HG02981 (cell line): ENCODE measurements at regions not wholly inside any gene's neighbourhood (a gene's known extent, or its start where the extent isn't known, plus 50 kb on each side); places are given as distances from the start of the nearest gene placed in this dataset.
"Not testable (repeated sequence)": the region's sequence is repeated elsewhere in the genome, so short reads cannot be mapped to it uniquely, and the experiment has no call there.

Experiments
- ATAC-seq: cut with Tn5 transposase; IDR thresholded peaks from one replicate; pipeline ENCODE4 v1.9.1; 2021; ENCODE audit warnings: mild to moderate bottlenecking, moderate library complexity; ENCODE audit not compliant: unreplicated experiment

DNA sequence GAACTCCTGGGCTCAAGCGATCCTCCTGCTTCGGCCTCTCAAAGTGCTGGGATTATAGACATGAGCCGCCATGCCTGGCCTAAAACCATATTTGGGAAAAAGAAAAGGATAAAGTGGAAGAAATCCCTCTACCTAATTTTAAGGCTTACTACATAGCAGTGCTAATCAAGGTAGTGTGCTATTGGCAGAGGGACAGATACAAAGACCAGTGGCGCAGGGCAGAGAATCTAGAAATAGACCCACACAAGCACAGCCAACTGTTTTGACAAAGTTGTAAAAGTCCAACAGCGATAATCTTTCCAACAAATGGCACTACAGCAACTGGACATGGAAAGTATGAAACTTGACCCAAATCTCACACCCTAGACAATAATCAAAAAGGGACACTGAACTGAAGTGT lies 138.4 kb downstream of the TFCP2L1 start:
- no peak for ATAC-seq

DNA sequence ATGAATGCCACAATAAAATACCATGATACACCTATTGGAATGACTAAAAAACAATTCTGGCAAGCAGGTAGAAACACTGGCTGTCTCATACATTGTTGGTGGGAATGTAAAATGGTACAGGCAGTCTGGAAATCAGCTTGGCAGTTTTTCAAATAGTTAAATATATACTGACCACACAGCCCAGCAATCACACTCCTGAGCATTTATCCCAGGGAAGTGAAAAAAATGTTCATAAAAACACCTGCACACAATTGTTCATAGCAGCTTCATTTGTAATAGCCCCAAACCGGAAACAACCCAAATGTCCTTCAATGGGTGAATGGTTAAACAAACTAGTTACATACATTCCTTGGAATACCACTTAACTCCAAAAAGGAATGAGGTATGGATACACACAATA lies 137.2 kb downstream of the TFCP2L1 start:
- no peak for ATAC-seq

DNA sequence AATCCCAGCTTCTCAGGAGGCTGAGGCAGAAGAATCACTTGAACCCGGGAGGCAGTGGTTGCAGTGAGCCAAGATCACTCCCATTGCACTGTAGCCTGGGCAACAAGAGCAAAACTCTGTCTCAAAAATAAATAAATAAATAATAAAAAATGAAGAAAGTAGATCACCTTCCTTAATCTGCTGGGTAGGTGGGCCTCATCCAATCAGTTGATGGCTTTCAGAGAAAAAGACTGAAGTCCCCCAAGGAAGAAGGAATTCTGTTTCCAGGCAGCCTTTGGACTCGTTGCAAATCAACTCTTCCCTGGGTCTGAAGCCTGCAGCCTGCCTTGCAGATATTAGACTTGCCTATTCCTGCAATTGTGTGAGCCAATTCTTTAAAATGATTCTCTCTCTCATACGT lies 136.5 kb downstream of the TFCP2L1 start:
- ATAC-seq: no peak

DNA sequence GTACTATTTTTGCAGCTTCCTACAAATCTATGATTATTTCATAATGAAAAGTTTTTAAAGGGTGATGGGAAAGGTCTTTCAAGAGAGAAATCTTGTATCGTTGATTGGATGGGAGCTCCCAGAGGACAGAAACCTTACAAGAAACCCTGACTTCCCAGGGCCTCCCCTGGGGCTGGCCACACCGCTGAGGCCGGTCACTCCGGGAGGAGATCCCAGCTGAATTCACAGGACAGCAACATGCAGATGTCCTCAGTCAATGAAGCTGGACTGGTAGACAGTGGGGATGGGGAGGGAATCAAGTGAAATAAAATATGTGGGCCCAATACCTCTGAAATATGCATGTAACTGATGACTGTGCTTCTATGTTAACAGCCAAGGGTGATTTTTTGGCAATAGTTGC lies 135.6 kb downstream of the TFCP2L1 start:
- no peak for ATAC-seq

DNA sequence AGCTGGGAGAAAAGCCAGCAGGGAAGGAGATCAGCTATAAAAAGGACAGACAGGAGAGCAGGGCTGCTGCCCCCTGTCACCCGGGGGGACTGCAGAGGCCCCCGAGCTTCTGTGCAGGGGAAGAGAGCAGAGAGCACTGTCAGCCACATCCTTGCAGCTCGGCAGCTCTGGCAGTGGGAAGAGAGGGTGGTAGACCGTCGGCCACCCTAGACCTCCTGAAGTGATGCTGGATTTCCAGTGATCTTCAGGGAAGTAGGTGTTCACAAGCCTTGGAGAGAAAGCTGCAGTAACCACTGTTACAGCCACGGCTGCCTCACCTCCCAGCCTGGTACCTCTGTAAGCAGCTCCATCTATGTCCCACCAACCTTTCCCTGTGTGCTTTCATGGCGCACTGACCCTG lies 134.9 kb downstream of the TFCP2L1 start:
- no peak for ATAC-seq

DNA sequence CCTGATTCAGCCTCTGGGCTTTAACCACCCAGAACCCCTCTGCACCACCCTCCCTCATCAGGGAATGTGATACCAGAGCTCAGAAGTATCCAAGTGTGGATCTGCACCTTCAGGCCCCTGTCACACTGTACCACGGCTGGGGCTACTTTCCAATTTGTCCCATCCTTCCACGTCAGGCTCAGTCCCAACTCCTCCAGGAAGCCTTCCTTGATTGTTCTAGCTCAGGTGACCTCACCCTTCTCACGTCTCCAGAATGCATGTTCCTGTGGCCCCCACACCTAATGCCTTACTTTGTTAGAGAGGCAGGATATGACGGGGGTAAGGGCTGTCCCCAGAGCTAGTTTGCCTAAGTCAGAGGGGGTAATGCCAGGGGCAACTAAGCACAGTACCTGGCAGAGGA lies 134.3 kb downstream of the TFCP2L1 start:
- no peak for ATAC-seq

DNA sequence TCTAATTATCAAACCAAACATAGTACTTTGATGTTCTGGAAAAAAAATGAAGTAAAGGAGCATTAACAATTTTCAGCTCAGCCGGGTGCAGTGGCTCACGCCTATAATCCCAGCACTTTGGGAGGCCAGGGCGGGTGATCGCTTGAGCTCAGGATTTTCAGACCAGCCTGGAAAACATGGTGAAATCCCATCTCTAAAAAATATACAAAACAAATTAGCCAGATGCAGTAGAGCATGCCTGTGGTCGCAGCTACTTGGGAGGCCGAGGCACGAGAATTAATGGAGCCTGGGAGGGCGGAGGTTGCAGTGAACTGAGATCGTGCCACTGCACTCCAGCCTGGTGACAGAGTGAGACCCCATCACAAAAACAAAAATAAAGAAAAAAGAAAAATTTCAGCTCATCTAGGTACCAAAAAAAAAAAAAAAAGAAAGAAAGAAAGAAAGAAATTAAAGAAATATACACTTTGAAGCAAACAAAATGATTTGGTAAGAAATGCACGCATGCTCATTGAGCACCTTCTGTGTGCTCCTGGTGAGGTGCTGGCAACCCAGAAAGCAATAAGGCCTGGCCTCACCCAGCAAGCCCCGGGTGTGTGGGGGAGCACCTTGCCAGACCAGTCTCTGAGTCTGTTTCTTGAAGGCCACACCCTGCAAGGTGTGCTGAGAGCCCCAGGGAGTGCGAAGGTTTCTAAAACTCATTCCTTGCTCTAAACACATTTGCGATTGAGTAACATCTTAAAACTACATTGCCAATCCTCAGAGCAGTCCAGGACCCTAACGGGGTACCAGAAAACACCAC lies 133.5 kb downstream of the TFCP2L1 start:
- no peak for ATAC-seq

DNA sequence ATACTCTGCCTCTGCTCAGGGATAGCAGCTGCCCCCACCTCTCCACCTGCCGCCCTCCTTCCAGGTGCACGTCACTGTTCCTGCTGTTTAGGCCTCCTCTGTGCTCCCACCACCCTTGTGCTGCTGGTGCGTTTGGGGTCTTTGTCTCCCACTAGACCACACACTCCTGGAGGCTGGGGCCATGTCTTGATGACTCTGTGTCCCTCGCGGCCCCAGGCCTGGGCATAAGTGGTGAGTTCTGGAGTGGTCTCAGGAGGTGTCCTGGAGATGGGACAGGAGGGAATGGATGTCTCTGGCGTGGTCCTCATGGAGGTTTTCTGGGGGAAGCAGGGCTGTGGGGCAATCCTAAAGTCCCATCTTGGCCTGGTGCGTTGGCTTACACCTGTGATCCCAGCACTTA lies 132.1 kb downstream of the TFCP2L1 start:
- no peak for ATAC-seq

DNA sequence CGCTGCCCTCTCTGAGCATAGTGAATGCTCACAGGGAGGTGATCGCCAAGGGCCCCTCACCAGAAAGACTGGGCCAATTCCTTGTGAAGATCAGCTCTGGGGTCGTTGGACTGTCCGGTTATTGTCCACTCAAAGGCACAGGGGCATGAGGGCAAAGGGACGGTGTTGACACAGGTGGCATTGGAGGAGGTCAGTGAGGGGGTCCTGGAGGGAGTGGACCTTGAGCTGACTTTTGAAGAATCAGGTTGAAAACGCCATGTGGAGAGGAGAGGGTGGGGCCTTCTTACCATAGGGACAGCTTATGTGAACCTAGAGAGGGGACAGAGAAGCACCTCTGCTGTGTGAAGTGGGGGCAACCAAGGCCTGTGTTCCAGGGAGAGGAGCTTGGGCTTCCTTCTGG lies 131.5 kb downstream of the TFCP2L1 start:
- no peak for ATAC-seq

DNA sequence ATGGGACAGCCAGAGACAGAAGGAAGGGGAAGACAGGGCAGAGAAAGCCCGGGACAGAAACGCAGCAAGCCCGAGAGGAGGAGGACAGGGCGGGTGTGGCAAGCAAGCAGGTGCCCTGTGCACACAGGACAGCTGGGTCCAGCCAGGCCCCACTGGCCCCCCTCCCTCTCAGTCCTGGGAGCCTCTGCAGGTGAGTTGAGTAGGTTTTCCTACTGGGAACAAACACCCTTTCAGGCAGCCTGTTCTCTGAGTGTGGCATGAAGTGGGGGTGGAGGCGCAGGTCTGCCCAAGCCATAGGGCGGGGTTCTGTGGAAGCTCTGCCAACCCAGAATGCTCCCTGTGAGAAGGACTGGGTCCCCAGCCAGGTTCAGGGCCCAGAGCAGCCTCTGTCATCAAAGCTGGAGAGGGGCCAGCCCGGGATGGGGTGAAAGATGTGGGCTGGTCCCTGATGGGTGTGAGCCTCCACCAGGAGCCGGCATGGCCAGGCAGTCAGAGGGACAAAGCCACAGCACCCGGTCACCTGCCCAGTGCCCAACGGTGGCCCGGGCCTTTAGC lies 129.4 kb downstream of the TFCP2L1 start:
- no peak for ATAC-seq

DNA sequence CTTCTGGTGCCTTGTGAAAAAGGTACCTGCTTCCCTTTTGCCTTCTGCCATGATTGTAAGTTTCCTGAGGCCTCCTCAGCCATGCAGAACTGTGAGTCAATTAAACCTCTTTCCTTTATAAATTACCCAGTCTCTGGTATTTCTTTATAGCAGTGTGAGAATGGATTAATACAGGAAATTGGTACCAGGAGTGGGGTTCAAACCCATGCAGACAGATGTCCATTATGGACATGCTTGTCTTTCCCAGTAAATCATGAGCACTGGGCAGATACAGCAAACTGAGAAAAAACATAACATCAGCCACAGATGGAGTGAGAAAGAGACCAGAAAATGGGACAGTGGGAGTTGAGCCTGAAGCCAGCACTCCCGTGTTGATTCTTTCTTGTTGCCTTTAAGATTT lies 127.5 kb downstream of the TFCP2L1 start:
- ATAC-seq: not testable (repeated sequence)

DNA sequence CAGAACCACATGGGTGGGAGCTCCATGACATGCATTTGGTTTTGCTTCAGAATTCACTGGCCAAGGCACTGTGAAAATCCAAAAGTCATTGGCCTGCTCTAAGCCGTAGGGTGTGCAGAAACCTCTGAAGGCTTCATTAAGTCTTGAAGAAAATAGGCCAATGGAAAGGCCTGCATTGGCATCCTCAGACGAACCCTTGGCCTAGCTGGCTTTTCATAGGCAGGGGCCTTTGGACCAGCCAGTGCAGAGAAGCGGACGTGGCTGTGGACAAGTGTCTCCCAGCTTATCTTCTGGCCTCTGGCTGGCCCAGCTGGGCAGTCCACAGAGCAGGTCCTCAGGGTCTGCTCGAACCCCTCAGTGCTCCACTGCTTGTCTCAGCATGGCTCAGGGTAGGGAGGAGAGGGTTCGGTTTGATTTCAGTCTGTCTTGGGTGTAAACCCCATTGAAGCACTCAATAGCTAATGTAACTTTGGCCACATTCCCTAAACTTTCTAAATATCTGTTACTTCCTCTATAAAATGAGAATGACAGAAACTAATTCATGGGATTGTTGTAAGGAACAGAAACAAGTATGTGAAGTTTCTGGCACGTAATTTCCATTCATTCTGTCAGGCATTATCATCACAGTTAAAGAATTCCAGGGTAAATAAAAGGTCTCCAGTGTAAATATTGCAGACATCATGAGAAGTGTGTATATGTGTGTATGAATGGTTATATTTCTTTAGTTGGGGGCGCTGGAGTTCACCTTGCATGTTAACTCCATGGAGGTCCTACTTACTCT lies 125.5 kb downstream of the TFCP2L1 start:
- no peak for ATAC-seq

DNA sequence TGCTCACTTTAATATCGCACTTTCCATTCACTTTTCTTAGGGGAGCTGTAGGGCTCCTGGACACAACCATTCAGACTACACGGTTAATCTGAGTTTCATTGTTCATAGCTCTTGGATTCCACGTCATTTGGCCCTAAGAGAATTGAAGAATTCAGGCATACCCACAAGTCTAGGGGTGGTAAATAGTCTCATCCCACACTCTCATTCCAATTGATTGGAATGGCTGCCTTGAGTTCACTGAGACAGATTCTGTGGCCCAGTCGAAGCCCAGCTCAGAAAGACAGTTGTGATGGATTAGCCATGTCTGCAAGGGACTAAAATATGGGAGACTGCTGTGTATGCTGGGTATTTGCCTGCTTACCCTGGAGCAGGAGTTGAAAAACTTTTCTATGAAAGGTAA lies 124.6 kb downstream of the TFCP2L1 start:
- no peak for ATAC-seq

DNA sequence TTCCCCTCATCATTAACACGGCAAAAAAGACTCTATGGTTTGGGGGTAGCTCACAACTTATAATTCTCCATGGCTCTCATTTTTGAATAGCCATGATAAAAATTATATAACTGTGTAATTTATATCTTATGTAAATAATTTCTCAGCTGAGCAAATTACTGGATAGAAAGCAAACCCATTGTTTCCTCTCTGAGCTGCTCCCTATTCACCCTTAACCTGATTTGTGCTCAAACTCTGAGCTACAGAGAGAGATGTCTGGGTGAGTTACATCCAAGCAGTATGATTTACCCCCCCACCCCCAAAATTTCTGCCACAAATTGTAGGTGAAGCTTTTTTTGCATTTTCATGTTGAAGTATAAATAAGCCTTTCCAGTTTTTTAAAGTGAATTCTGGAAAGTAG lies 123.7 kb downstream of the TFCP2L1 start:
- ATAC-seq: no peak

DNA sequence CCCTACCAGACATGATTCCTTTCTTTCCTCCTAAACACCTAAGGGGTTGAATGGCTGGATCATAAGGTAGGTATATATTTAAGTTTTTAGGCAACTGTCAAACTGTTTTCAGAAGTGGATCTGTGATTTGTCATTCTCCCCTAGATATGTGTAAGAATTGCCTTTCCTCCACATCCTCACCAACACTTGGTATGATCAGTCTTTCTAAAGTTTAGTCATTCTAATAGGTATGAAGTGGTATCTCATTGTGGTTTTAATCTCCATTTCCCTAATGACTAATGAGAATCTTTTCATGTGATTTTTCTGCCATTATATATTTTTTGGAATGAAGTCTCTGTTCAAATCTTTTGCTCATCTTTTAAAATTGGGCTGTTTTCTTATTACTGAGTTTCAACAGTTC lies 122.1 kb downstream of the TFCP2L1 start:
- no peak for ATAC-seq

DNA sequence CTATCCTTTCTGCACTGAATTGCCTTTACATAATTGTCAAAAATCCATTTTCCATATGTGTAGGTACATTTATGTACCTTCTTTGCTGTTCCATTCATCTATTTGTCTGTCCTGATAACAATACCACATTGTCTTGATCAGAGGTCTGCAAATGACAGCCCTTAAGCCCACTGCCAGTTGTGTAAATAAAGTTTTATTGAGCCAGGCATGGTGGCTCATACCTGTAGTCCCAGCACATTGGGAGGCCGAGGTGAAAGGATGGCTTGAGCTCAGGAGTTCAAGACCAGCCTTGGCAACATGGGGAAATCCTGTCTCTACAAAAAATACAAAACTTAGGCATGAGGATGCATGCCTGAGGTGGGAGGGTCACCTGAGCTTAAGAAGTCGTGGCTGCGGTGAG lies 121.0 kb downstream of the TFCP2L1 start:
- ATAC-seq: no peak

DNA sequence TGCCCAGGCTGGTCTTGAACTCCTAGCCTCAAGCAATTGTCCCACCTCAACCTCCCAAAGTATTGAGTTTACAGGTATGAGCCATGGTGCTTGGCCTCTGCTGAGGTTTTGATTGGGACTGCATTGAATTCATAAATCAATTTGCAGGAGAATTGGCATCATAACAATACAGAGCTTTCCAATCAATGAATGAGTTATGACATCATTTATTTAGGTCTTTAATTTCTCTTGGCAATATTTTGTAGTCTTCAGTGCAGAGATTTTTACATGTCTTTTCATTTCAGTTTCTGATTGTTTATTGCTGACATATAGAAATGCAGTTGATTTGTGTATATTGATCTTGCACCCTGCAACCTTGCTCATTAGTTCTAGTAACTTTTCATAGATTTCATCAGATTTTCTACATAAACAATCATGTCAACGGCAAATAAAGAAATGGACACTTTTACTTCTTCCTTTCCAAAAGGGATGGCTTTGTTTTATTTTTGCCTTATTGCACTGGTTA lies 119.9 kb downstream of the TFCP2L1 start:
- ATAC-seq: no peak
